Activated B cell treated with CpG ODN at 0.5 μM for 24 hours (primary cell): ENCODE measurements at regions not wholly inside any gene's neighbourhood (a gene's known extent, or its start where the extent isn't known, plus 50 kb on each side); places are given as distances from the start of the nearest gene placed in this dataset.

Source experiments
- ATAC-seq: fragments of 200-7000 bp; cut with Tn5 transposase; one replicate; pipeline ENCODE4 v1.10.0; 2021; ENCODE audit warnings: low read depth, mild to moderate bottlenecking, moderate library complexity
- CTCF ChIA-PET: fragments of 350-600 bp; sonication (Branson Sonifier 250); formaldehyde crosslinking; loops from one replicate; lab custom pipeline; 2021; ENCODE audit warnings: antibody characterized with exemption; lab: Charles Lee
- POLR2A ChIA-PET: fragments of 350-600 bp; sonication (Branson Sonifier 250); formaldehyde crosslinking; loops from one replicate; lab custom pipeline; 2021; ENCODE audit warnings: antibody characterized with exemption; lab: Charles Lee
- DNase-seq: peaks from one replicate; pipeline ENCODE4 v3.0.0; 2022
- H3K27ac Mint-ChIP-seq: one replicate; pipeline ENCODE4 v1.8.0; 2020; ENCODE audit warnings: mixed read lengths
- H3K27me3 Mint-ChIP-seq: one replicate; pipeline ENCODE4 v1.8.0; 2021; ENCODE audit warnings: mixed read lengths
- H3K36me3 Mint-ChIP-seq: one replicate; pipeline ENCODE4 v1.8.0; 2021; ENCODE audit warnings: low read depth, mixed read lengths
- H3K4me1 Mint-ChIP-seq: one replicate; pipeline ENCODE4 v1.8.0; 2021; ENCODE audit warnings: mixed read lengths
- H3K4me3 Mint-ChIP-seq: one replicate; pipeline ENCODE4 v1.8.0; 2020; ENCODE audit warnings: mild to moderate bottlenecking, mixed read lengths
- H3K9me3 Mint-ChIP-seq: one replicate; pipeline ENCODE4 v1.8.0; 2020; ENCODE audit warnings: mixed read lengths
- intact Hi-C: fragments of 100-400 bp; cut with micrococcal nuclease; formaldehyde crosslinking; loops from one replicate; pipeline ENCODE4 v1.15.1; 2024
- TF ChIP-seq, protein P1 (sequence below): fragments of 200-600 bp; IDR thresholded peaks from one replicate; pipeline ENCODE4 v1.8.0; 2022; ENCODE audit warnings: antibody characterized with exemption, mild to moderate bottlenecking

DNA sequence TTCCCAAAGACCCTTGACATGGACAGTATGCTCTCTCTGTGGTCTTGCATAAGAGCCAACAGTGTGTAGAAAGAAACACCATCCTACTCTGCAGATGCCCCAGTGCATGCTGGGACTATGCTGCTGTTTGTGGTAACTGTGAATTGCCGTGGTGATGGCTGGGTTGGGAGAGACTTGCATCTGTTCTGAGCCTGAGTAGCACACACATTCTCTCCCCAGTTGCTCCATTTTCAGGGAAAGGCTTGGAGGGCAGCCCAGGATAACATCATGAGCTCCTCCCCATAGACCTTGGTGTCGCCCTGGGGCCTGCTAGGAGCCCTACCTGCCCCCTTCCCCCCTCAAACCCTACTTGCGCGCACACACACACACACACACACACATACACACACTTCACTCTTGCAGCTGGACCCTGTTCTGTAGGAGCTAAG lies 120.9 kb upstream of the IPO9 start:
- intact Hi-C loops, result loop anchor here (10.0 kb wide), 1 partner anchor 263 kb away; no protein-coding TSS in a partner anchor
- H3K9me3 Mint-ChIP-seq, result no peaks in the 10 kb centered on the region
- TF ChIP-seq, protein P1, sequence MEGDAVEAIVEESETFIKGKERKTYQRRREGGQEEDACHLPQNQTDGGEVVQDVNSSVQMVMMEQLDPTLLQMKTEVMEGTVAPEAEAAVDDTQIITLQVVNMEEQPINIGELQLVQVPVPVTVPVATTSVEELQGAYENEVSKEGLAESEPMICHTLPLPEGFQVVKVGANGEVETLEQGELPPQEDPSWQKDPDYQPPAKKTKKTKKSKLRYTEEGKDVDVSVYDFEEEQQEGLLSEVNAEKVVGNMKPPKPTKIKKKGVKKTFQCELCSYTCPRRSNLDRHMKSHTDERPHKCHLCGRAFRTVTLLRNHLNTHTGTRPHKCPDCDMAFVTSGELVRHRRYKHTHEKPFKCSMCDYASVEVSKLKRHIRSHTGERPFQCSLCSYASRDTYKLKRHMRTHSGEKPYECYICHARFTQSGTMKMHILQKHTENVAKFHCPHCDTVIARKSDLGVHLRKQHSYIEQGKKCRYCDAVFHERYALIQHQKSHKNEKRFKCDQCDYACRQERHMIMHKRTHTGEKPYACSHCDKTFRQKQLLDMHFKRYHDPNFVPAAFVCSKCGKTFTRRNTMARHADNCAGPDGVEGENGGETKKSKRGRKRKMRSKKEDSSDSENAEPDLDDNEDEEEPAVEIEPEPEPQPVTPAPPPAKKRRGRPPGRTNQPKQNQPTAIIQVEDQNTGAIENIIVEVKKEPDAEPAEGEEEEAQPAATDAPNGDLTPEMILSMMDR, result no peak
- no peaks in the 10 kb centered on the region for H3K4me1 Mint-ChIP-seq
- H3K27me3 Mint-ChIP-seq, result peaks cover 7% of the 10 kb centered on the region
- no peak for ATAC-seq
- no peak for DNase-seq
- H3K36me3 Mint-ChIP-seq, result no peaks in the 10 kb centered on the region
- H3K27ac Mint-ChIP-seq, result no peak overlapping the region
- POLR2A ChIA-PET, result interaction anchor here (0.6 kb wide), 1 partner anchor 51 kb away, joined by 4 read pairs; no protein-coding TSS in a partner anchor
- no peak overlapping the region for H3K4me3 Mint-ChIP-seq
- CTCF ChIA-PET, result interaction anchor here (0.9 to 9.7 kb wide), 4 partner anchors 11 to 149 kb away, joined by 3 to 189 read pairs (median 4); no protein-coding TSS in a partner anchor

DNA sequence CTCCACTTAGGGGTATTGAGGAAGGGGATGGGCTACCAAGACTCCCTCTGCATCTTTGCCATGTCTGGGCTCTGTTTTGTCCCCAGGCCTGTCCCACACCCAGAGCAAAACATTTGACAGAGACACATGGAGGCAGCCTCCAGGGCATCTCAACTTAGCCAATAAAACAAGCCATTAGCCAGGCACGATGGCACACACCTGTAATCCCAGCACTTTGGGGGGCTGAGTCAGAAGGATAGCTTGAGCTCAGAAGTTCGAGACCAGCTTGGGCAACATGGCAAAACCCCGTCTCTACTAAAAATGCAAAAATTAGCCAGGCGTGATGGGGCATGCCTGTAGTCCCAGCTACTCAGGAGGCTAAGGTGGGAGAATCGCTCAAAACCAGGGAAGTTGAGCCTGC lies 120.3 kb upstream of the IPO9 start:
- intact Hi-C loops, result loop anchor here (1.0 to 10.0 kb wide), 4 partner anchors 85 to 264 kb away; no protein-coding TSS in a partner anchor
- ChIA-PET CTCF (interaction anchor here (0.6 to 9.7 kb wide), 11 partner anchors 10 to 191 kb away, joined by 3 to 189 read pairs (median 4); no protein-coding TSS in a partner anchor), POLR2A (interaction anchor here (0.7 kb wide), 1 partner anchor 84 kb away, joined by 3 read pairs; no protein-coding TSS in a partner anchor)
- TF ChIP-seq, protein P1, result no peak
- Mint-ChIP-seq H3K4me1 (no peaks in the 10 kb centered on the region), H3K27ac (no peak overlapping the region), H3K9me3 (no peaks in the 10 kb centered on the region), H3K27me3 (peaks cover 7% of the 10 kb centered on the region), H3K36me3 (no peaks in the 10 kb centered on the region), H3K4me3 (no peak overlapping the region)
- ATAC-seq (no peak), DNase-seq (no peak)

DNA sequence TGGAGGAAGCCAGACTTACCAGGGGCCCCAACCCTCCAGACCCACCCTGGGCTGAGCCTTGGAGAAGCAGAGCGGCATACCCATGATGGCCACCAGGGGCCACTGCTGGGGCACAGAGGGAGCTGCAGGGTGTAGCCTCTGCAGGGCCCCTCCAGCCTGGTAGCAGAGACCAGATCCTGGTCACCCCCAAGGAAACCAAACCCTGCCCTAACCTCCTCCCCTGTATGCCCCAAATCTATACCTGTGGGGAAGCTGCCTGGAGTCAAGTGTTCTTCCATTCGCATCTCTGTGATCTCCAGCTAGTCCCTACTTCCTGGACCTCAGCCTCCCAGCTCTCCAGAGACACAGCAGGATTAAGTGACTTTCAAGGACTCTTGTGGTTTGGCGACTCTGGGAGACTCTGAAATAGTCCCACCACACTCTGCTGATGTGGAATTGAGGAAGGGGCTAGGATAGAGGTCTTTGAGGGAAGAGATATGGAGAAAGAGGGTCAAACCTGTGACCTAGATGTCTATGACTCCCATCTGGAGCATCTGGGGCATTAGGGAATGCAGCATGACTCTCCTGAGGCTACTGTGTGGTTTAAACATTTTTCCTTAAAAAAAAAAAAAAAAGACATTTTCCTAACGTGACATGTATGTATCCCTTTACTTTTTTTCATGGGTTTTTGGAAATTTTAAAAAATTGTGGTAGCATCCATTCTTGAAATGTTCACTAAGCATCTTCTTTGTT lies 119.2 kb upstream of the IPO9 start:
- ATAC-seq (peak; percentile 97), DNase-seq (peak; percentile 60)
- intact Hi-C loops, result loop anchor here (1.0 to 10.0 kb wide), 4 partner anchors 84 to 265 kb away; no protein-coding TSS in a partner anchor
- Mint-ChIP-seq H3K9me3 (no peaks in the 10 kb centered on the region), H3K4me3 (no peak overlapping the region), H3K27me3 (peaks cover 7% of the 10 kb centered on the region), H3K4me1 (no peaks in the 10 kb centered on the region), H3K36me3 (no peaks in the 10 kb centered on the region), H3K27ac (no peak overlapping the region)
- TF ChIP-seq, protein P1, result no peak
- POLR2A ChIA-PET, result no interaction called here
- CTCF ChIA-PET, result interaction anchor here (0.8 to 9.7 kb wide), 12 partner anchors 12 to 290 kb away, joined by 3 to 189 read pairs (median 4); no protein-coding TSS in a partner anchor

DNA sequence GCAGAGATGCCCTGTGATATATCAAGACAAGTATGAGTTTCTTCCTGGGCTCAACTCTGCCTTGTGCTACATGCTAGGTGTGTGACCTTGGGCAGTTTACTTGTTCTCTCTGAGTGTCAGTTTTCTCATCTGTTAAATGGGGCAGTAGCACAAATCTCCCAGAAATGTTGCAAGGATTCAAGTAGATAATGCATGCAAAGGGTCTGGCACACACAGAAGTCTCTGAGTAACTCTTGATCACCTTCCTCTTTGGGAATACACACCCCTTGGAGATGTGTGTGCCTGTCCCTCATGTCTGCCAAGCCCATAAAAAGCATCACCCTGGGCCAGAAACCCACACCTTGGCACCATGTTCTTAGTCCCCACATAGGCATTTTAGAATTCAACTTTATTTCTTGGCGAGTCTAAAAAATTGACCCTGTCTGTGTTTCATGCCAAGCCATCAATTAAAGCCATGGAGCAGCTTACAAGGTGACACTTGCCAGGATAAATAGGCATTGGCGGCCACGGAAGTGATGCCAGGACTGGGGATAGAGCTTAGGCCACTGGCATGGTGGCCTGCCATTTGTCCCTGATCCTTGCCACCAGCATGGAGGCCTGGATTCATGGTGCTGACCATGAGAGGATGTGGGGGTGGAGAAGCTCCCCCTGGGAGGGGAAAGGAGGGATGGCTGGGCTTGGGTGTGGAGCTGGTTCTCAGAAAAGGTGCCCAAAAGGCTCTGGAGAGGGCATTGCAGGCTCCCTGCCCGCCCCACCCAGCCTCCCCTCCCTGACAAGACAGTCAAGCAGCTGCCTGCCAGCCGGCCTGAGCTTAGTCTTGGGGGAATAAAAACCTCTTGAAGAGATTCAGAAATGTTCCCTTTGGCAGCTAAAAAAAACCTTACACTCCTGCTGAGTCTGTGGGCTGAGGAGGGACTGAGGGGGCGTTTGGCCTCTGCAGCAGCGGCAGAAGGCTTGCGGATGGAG lies 118.0 kb upstream of the IPO9 start:
- DNase-seq (no peak), ATAC-seq (no peak)
- intact Hi-C loops, result no loop called here
- TF ChIP-seq, protein P1, result no peak
- no peaks in the 10 kb centered on the region for H3K9me3 Mint-ChIP-seq
- POLR2A ChIA-PET, result no interaction called here
- H3K4me3 Mint-ChIP-seq, result no peak overlapping the region
- CTCF ChIA-PET, result interaction anchor here (1.7 to 9.7 kb wide), 2 partner anchors 48 to 80 kb away, joined by 4 to 189 read pairs; no protein-coding TSS in a partner anchor
- peaks cover 6% of the 10 kb centered on the region for H3K4me1 Mint-ChIP-seq
- no peak overlapping the region for H3K27ac Mint-ChIP-seq
- no peaks in the 10 kb centered on the region for H3K36me3 Mint-ChIP-seq
- no peaks in the 10 kb centered on the region for H3K27me3 Mint-ChIP-seq
